ENCODE measurements at regions not wholly inside any gene's neighbourhood (a gene's known extent, or its start where the extent isn't known, plus 50 kb on each side); places are given as distances from the start of the nearest gene placed in this dataset.
"Not testable (repeated sequence)": the region's sequence is repeated elsewhere in the genome, so short reads cannot be mapped to it uniquely, and the experiment has no call there.

DNA sequence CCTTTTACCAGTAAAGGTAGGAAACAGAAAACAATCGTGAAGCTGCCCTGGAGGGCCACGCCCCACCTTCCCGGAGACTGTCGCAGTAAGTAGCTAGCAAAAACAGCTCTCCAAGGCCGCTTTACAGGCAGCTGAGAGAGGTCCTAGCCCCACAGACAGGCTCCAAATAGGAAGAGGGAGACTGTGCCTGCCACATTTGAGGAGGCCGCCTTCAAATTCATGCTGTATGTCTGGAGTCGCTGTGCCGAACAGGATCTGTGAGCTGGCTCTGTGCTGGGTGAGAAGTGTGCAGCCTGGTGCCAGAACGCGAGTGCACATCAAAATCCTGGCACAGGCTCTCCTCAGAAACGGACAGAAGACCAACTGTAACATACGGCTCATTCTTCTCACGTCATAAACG is 582.2 kb downstream of the CETN3 start:
- no peak for DNase-seq

DNA sequence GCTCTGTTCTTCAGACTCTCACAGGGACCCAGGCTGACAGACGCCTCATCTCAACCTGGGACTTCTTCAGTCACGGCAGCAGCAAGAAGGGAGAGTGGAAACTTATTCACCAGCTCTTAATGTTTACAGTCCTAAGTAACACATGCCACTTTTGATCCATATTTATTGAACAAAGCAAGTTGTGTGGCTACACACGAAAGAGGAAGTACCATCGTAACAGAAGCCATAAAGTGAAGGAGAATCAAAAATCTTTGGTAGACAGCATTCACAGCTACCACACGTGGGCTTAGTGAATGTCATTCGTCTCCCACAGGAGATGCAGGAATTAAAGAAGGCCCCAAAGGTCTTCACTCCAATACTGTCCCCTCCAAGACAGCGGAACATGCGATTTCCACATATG is 582.6 kb downstream of the CETN3 start:
- DNase-seq: no peak

DNA sequence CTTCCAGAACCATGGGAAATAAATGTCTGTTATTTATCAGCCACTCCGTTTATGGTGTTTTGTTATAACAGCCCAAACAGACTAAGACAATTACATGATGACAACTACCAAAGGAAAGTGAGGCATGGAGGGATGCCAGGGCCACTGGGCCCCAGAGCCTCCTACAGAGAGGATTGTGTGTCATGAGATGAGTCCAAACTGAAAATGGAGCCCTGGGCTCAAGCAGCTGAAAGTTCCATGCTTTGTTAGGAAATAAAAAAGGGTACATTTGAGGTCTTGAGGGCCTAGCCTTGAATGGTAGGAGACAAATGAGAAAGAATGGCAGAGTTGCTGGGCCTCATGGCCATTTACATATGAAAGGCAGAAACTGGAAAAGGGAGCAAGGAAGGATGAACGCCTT is 586.5 kb downstream of the CETN3 start:
- DNase-seq: no peak

DNA sequence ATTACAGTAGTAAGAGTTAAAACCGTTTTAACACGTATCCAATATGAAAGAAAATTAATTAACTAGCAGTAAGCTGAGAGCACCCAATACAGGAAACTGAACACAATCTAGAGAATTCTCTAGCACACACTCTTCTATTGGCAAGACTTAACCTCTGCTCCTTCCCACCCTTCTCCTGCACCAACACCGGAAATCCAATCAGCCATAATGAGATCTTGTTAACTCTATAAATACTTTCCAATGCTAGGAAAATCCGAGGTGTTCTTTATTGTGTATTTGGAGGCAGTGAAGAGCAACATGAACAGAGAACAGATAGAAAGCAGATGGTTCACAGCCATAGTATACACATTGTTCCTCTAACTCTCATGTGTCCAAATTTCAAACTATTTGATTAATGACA is 591.7 kb downstream of the CETN3 start:
- no peak for DNase-seq

DNA sequence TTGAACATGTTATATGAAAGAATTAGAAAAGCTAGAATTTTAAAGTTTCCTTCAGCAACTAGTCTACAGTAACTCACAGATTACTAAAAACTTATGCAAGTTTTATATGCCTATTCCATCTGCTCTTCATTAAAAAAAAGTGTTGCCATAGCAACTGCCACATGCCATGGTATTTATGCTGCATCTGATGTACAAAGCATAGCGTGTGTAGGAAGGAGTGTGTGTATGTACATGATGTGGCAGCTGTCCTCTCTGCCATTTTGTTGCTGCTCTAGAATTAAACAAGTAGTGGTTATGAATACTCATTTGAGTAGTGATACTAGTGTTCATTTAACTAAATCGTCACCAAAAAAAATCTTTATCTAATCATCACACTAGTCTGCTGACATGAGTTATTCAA is 593.5 kb downstream of the CETN3 start:
- no peak for DNase-seq

DNA sequence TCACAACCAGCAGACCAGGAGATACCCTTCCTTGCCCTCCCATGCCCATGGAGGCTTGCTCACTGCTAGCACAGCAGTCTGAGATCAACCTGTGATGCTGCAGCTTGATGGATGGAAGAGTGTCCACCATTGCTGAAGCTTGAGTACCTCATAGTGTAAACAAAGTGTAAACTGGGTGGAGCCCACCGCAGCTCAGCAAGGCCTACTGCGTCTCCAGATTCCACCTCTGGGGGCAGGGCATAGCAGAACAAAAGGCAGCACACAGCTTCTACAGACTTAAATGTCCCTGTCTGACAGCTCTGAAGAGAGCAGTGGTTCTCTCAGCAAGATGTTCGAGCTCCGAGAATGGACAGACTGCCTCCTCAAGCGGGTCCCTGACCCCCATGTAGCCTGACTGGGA is 608.8 kb downstream of the CETN3 start:
- not testable (repeated sequence) for DNase-seq

DNA sequence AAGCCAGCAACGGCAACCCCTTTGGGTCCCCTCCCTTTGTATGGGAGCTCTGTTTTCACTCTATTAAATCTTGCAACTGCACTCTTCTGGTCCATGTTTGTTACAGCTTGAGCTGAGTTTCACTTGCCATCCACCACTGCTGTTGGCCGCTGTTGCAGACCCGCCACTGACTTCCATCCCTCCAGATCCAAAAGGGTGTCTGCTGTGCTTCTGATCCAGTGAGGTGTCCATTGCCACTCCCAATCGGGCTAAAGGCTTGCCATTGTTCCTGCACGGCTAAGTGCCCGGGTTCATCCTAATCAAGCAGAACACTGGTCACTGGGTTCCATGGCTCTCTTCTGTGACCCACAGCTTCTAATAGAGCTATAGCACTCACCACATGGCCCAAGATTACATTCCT is 615.1 kb downstream of the CETN3 start:
- DNase-seq: not testable (repeated sequence)

DNA sequence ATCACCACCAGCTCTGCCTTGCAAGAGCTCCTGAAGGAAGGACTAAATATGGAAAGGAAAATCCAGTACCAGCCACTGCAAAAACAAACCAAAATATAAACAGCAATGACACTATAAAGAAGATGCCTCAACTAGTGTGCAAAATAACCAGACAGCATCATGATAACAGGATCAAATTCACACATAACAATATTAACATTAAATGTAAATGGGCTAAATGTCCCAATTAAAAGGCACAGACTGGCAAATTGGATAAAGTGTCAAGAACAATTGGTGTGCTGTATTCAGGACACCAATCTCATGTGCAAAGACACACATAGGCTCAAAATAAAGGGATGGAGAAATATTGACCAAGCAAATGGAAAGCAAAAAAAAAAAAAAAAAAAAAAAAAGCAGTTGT is 629.8 kb downstream of the CETN3 start:
- not testable (repeated sequence) for DNase-seq

DNA sequence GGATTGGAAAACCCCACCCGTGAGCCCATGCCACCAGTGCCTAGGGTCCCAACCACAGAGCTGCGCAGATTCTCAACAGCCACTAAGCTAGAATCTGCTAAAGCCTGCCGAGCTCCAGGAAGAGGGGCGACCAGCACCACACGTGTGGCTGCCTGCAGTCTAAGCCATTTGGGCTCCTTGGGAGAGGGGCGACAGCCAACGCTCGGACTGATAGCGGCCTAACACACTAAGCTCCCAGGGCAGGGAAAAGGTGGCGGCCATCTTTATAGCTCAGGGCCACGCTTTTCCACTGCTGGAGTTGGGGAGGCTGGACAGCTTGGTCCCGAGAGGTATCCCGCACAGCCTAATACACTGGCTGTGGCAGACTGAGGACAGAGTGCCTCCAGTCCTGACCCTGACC is 631.8 kb downstream of the CETN3 start:
- DNase-seq: no peak

DNA sequence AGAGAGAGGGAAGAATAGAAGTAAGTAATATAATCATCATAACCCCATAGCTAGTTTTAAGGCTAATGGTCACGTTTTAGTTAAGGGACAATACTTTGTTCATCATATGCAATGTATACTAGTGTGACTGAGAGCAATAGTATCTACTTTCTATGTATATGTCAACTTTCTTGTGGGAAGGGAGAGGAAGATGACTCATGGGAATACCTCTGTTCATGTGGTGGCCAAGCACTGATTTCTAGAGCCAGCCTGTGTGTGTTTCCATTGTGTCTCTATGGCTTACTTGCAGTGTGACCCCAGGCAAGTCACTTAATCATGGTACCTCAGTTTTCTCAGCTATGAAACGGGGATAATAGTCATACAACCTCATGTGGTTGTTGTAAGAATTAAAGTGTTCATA is 639.6 kb downstream of the CETN3 start:
- DNase-seq: peak; percentile 0

DNA sequence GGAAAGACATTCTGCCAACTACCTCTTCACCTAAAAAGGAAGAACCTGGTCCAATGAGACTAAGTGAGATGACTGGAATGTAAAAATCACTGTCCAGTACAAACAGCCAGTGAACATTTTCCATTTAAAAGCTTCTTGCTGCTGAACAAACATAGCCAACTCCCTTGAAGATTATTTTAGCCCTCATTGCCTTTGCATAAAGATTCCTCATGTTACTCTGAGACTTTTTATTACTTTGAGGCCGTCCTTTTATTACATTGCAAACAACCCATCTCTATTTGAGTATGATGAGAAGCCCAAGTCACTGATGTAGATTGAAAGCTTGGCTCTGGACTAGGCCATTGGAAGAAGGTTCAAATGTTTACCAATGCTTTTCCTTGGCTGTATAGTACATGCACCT is 649.8 kb downstream of the CETN3 start:
- no peak for DNase-seq

DNA sequence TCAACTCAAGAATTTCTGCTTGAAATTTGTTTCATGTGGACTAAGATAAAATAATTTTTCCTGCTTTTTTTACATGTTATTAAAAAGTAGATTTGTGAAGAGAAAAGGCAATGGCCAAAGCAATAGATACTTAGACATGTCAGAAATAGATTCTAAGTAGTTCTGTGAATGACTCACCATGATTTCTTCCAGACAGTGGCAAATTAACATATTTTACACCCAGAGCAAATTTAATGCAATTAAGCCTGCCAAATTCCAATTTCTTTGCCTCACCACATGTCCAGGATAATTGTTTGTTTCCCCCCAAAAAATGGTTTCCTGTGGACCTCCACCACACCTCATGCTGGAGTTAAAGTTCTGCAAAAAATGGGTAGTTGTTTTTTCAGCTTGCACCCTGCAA is 651.4 kb downstream of the CETN3 start:
- DNase-seq: no peak

DNA sequence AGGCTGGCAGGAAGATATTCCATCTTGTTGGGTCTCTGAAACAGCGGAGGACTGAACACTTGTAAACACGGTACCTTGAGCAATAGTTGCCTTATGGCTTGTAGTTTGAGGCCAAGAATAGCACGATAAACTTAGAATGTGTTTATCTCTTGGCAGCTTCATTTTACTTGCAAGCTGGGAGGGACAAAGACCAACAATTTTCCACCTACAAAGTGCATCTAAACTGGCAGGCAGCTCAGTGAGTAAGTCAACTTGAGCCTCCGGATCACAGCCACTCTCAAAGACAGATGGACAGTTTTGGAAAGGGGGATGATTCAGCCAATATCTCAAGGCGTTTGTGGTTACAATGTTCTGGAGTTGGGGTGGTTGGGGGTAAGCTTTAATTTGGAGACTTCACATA is 652.6 kb downstream of the CETN3 start:
- DNase-seq: no peak

DNA sequence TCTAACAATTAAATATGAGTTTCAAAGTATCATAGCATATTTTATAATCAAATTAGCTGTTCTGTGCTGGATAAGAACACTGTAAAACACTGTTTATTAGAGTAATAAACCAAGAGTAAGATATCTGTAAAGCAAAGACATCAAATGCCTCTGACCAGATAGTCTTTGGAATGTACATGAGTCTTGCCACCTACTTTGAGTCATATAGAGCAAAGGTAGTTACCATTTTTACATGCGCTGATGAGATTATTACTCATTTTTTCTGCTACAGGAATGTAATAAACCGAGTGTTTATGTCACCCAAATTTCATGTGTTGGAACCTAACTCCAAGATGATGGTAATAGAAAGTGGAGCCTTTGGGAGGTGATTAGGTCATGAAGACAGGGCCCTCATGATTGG is 654.5 kb downstream of the CETN3 start:
- DNase-seq: no peak

DNA sequence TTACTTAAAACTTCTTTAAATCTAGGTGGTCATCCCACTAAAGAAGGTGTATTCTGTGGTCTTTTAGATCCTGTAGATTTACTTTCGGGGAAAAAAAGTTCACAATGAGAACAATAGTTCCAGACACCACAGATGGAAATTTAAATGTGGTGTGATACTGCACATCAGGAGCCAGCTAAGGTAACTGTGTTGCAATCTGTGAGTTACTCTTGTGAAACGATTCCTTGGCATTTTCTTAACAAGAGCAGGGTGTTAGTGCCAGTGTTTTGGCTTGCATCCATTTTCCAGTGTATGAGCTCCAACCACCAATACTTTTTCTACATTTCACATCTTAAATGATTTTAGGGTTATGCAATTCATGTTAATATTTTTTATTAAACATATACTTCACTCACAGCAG is 674.5 kb downstream of the CETN3 start:
- no peak for DNase-seq

DNA sequence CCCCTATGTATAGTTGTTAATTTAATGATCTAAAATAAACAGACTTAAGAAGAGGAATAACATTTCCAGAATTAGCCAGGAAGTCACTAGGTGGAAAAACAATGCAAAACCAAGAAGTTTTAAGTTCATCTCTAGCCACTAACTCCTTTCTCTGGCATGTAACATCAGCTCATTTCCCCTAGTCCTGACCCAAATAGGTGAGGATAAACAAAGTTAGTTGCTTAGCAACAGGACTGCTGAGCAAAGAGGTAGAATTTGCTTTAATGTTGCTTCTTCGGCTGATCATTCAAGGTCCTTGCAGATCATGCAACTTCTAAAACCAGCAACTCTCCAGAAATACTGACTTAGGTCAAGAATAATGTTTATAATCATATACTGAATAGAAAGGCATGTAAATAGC is 675.8 kb downstream of the CETN3 start:
- no peak for DNase-seq

DNA sequence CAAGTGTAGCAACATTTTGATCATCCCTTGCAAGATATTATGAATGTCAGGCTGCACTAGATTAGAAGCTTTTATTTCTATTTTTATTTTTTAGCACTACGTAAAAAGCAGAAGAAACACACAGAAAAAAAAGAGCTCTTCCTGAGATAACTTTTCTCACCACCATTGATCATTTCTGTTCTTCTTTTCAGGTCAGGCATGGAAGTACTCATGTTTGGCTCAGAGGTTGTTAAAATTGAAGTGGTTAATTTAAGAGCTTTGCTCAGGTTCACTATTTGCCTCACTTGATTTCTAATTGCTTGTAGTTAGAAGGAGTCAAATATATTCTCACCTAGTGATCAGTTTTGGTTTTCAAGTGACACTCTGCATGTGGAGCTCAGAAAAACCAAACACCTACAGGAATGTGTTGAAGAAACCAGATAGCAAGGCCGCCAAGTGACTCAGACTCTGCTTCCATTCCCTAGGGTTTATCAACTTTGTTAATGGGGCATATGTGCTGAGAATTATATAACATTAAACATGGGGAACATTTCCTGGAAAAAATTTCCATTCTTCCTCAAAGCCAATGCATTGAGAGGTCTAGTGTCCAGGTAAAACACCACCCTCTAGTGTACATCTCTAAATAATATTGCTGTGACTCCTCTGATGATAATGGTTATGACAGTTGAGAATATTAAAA is 679.8 kb downstream of the CETN3 start:
- no peak for DNase-seq

DNA sequence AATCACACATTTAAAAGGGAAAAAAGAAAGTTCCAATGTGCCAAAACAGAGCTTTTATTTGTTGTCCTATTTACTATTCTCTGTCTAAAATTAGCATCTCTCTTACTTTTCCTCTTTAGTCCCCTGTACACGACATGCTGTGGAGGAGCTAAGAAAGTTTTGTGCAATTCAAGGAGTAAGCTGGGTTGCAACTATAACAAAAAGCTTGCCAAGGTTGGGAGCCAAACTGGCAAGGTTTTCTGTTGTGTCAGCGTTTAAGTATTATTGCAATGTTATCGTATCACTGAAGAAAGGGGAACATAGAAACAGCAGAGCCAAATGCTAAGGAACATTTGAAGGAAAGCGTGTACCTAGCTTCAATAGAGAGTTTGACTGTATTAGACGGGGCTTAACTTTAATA is 680.8 kb downstream of the CETN3 start:
- DNase-seq: no peak

DNA sequence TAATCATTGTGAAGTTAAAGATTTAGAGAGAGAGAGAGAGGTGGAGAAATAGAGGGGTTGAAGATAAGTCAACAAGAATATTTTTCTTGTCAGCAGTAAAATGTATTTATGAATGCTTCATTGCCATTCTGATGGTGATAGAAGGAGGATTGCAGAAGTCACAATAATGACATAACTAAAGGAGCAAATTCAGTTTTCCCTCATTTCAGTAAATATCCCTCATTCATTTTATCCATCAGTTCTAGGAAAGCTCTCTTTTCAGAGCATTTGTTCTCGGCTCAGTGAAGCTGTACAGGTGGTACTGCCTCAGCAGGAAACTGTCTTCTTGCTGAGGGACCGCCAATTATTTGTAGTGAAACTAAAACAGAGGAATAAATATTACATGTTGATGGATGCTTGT is 681.4 kb downstream of the CETN3 start:
- no peak for DNase-seq

DNA sequence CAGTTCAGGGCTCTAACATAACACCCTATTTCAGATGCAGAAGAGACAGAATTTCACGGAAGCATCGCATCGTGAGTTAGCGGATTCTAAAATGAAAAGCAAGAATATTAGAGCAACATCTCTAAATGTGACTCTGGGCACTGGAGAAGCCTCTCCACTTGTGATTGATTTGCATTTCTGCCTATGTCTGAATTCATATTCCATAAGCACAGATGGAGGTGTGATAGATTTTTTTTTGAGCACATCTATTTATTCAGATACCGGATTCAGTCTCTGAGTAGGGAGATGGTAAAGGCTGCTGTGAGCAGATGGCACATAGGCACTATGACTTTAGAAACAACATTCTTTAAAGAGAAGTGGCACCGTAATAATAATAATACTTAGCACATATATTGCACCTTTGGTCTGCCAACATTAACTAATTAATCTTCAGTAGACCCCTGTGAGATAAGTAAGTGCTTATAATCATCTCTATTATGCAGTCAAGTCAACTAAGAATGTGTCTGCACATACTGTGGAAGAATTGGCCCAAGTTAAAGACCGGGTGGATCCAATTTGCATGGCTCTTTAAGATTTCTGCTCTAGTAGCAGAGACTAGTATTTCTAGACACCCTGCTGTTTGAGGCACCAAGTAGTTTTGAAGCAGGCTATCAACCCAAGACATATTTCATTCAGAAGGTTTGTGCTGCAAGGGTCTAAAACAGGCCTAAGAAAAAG is 685.0 kb downstream of the CETN3 start:
- DNase-seq: no peak

DNA sequence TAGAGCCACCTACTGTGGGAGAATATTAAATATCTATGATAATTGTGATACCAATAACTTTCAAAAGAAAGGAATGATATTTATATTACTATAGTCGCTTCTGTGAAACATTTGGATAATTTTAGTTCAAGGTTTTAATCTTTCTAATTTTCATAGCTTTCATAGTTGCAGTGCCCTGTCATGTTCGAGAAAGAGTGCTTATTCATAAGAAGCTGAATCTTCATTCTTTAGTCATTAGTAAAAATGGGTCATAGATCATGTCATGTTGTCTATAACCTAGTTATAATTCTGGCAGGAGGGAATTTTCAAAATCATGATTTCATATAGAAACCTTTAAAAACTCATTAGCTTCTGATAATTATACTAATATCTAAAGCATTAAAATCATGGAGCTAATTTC is 685.6 kb downstream of the CETN3 start:
- no peak for DNase-seq

DNA sequence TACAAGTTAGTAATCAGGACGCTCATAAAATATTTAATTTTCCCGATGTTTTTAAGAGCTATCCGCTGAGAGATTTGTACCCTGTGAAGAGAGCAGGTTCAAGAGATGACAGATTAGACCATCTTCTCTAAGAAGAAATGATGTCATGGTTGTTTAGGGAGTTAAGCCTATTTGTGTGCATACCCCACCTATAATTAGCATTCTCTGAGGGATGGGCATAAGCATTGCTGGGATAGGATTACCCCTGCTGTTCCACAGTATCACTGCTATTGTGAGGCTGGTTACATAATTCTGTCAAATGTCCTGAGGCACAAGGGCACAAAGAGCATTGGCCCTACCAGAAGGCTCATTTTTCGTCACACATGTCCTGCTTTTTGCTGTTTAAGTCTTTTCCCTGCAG is 687.0 kb downstream of the CETN3 start:
- no peak for DNase-seq

DNA sequence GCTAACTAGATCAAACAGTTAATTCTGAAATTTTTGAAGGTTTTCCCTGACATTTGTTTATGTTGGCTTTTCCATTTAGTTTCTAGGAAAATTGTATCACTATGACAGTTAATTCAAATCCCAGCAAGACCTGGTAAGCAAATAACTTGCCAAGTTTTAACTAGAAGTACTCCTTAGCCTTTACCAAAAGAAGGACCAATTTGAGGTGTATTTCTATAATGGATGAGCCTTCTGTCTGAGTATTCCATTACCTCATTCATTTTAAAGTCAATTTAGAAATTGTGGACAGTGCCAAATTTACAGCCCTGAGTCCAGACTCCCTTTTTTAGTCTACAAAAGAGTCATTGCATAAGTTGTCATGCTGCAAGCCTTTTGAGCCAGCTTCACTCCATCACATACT is 687.6 kb downstream of the CETN3 start:
- DNase-seq: no peak

DNA sequence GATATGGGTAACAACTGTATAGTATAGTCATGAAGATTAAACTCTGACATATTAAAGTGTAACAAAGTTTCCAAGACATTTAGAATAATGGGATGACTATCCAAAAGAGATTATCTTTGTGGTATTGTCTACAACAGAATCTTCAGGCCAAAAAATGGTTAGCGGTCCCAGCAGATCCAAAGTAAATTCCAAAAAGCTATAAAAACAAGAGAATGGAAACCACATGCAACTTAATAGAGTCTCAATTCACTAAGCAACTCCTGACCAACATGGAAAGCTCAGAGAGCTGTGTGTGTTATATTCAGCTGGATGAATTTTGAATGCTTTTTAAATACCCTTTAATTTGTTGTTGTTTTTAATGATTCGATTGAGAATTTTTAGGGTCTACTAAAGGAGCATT is 688.2 kb downstream of the CETN3 start:
- no peak for DNase-seq

DNA sequence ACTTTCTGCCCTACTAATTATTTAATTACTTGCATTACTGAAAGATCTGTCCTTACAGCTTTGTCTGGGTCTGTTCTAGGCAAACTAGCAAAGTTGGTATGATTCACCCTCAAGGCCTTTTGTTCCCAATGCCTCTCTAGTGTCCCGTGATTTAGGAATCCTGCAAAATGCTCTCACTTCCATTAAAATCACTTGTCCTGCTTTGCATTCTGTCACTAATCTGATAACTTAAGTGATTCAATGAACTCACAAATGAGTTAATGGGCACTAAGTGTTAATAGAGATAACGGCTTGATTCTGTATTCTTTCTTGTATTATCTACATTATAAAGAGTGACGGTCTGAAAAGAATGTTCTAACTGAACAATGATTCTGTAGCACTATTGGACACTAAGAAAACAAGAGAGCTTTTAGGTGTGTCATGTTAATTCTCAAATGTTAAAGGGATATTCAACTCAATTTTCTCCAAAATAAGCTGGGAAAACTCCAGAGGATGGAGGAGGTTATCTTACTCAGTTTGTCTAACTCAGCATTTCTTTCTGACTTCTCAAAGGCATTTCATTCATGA is 697.3 kb downstream of the CETN3 start:
- DNase-seq: no peak

All from activated CD4-positive, alpha-beta T cell treated with anti-CD3 and anti-CD28 coated beads, Interleukin-2, Interleukin-6, amounts not matched to agents 100 ng/mL and 50 ng/mL, durations not matched to agents 16 hours and 8 hours (primary cell).